GM19468 (cell line): ENCODE measurements at regions not wholly inside any gene's neighbourhood (a gene's known extent, or its start where the extent isn't known, plus 50 kb on each side); places are given as distances from the start of the nearest gene placed in this dataset.
"Not testable (repeated sequence)": the region's sequence is repeated elsewhere in the genome, so short reads cannot be mapped to it uniquely, and the experiment has no call there.

Experiments
- ATAC-seq: cut with Tn5 transposase; IDR thresholded peaks from one replicate; pipeline ENCODE4 v1.9.1; 2021; ENCODE audit warnings: mild to moderate bottlenecking, moderate library complexity, moderate number of reproducible peaks; ENCODE audit not compliant: unreplicated experiment; ENCODE audit errors: extremely low read depth

- ATAC-seq: no peak
These were observed 189.7 kb upstream of the SDK2 start for GRCh38 chr17:73833775-73834488.

GRCh38 chr17:73834684-73835343 lies 190.6 kb upstream of the SDK2 start:
- no peak for ATAC-seq

DNA sequence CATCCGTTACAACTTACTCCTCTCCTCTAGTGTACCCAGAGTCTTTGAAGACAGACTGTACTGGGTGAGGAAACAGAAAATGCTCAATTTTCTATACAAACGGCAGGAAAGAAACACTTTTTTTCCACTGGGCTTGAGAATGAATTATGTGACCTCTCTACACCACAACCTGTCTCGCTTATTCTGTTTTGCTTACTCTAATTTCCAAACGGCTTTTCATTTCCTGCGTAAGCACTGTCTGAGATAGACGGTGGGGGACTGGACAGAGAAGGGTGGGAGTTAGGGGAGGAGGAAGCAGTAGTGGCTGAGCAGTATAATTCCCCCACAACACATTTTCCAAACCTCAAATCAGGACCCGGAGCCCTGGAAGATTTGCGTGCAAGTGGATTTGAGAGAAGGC lies 191.4 kb upstream of the SDK2 start:
- ATAC-seq: no peak

- ATAC-seq: no peak
These were observed 194.6 kb upstream of the SDK2 start for GRCh38 chr17:73838815-73839214.

DNA sequence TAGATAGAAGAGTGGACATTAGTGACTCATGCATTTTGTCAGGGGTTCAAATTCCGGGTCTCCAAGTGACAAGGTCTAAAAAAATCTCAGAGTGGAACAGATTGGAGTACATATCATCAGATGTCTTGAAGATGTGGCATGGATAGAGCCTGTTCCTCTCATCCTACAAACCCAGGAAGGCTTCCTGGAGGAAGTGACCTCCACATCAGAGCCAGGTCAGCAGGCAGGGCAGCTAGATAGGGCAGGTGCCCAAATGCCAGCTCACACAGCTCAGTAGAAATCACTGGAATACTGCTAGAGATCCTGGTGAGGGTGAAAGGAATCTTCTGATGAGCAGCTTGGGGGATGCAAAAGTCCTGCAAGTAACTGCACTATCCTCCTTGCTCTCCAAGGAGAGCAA lies 196.6 kb upstream of the SDK2 start:
- no peak for ATAC-seq

DNA sequence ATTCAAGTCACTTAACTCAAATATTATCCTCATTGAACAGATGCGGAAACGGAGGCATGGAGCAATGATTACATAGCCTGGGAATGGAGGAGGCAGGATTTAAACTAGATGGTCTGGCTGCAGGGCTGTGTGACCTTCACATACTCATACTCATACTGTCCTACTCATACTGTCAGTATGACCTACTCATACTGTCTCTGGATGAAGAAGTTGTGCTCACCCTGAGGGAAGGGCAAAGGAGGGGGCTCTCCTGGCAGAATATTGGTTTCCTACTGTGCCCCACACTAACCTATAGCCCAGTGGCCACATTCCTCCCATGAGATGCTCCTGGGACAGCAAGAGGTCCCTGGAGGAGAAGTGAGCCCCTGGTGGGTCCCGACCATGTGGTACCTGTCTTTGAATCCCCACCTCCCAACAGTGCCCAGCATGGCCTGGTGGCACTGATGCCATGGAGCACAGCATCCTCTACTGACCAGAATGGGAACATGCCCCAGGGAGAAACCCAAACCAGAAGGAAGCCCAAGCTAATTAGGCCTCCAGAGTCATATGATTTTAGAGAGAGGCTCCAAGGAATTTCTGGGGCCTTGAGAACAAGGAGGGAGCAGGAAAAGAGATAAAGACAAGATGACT lies 197.3 kb upstream of the SDK2 start:
- ATAC-seq: no peak

DNA sequence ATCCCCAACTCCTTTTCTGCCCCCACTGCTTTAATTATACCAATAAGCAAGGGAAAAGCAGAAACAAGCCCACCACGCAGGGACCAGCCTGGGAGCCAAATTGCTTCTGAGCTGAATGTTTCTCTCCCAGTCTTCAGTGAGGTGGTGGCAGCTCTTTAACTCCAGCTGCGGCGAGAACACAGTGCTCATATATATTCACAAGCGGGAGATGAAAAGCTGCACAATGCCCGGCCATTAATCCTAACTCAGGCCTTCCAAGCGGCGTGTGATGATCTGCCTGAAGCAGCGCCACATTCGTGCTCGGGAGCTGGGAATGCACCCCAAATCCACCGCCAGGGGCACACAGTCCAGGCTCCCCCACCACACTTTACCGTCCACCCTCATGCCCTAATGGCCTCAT lies 203.7 kb upstream of the SDK2 start:
- no peak for ATAC-seq

DNA sequence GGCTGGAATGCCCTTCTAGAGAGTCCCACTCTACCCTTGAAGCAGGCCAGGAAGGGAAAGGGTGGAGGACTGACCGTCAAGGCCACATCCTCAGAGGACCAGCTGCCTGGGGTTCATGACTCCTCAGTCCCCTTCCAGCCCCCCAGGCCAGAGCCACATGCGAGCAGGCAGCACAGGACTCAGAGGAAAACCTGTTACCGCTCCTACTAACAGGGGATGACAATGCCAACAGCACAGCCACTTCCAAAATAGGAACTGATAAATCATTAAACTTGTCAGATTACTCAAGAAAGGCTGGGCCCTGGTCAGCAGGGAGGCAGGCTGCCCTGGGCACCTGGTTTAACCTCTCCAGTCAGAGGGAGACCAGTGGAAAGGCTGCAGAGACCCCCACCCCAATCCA lies 206.2 kb upstream of the SDK2 start:
- no peak for ATAC-seq

DNA sequence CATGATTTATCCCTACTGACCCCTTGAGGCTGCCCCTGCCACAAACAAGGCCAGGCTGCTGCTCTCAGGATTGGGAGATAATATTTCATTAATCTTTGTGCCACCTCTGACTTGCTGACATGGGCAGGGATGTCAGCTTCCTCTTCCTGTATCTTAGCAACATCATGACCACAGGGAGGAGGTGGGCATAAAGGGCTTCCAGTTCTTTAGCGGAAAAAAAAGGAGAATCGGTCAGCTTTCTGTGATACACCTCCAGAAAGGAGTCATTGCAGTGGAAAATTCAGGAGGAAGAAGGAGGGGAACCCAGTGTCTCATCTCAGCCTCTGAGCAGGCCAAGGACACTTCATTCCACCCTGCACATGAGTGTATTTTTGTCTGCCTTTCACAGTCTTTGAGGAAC lies 206.8 kb upstream of the SDK2 start:
- no peak for ATAC-seq

GRCh38 chr17:73851921-73852320 lies 207.7 kb upstream of the SDK2 start:
- no peak for ATAC-seq

DNA sequence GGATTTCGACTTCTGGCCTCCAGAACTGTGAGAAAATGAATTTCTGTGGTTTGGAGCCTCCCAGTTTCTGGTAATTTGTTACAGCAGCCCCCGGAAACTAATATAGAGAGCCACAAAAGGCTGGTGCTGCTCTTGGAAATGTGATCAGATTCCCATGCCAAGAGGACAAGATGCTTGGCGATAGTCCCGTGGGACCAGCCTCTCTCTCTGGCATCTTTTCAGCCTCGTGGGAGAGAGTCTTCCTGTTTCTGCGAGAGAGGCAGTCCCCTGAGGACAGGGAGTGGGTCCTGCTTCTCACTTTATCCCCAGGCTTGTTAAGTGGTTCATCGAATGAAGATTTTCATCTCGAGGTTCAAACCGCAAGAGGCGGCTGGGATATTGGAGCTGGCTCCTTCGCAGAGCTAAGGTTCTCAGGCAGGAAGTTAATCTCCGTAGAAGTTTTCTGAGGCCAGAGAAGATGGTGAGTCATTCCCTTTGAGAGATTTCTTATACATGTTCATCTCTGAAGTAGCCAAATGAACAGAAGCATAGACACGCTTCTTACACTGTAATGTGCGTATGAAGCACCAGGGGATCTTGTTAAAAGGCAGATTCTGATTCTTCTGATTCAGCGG lies 211.6 kb upstream of the SDK2 start:
- no peak for ATAC-seq

- no peak for ATAC-seq
These were observed 212.3 kb upstream of the SDK2 start for GRCh38 chr17:73856556-73856955.

GRCh38 chr17:73859439-73860008 lies 215.3 kb upstream of the SDK2 start:
- ATAC-seq: not testable (repeated sequence)

GRCh38 chr17:73861543-73861942 lies 217.3 kb upstream of the SDK2 start:
- no peak for ATAC-seq

DNA sequence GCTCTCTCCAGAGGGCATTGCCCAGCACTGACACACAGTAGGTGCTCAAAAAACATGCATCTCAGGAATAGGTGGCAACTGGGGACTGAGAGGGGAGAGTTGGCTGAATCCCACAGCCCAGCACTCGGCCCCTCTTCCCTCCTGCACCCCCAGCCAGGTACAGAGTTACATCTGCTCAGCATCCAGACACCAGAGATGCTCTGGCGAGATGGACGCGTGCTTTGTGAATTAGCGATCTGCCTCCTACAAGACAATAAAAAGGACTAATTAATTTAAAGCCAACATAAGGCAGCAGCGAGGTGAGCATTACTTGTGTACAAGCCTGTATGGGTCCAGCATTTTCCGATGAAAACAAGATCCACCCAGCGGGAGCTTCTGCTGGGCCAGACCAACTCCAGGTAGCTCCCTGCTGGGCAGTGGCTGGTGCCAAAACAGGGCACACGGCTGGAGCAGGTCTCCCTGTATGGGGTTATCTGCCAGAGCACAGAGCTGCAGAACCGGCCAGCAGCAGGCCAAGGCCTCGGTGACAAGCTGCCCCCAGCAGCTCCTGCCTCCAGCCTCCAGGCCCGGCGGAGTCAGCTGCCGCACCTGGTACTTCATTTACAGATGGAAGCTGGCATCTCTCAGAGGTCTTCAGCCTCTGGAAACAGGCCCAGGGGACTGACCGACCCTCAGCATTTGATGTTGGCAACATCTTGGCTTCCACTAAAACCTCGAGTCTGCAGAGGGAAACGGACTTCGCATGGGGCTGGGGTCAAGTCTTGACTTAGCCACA lies 219.7 kb upstream of the SDK2 start:
- no peak for ATAC-seq

DNA sequence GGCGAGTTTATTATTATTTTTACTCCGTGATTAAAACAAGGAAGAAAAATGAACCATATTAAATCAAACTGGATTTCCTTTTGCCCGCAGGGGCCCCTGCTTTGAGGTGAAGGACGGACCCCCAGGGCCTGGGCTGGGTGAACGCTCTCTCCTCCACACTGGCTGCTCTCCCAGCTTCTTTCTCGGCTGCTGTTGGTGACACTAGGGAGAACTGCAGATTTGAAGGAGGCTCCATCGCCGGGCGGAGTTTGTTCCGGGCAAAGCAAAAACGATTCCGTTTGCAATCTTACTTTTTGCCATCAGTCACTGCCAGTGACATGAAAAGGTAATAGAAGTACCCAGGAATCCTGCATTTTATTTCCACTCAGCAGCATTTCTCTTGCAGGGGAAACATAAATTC lies 221.6 kb upstream of the SDK2 start:
- no peak for ATAC-seq

GRCh38 chr17:73867056-73867455 lies 222.8 kb upstream of the SDK2 start:
- ATAC-seq: no peak

DNA sequence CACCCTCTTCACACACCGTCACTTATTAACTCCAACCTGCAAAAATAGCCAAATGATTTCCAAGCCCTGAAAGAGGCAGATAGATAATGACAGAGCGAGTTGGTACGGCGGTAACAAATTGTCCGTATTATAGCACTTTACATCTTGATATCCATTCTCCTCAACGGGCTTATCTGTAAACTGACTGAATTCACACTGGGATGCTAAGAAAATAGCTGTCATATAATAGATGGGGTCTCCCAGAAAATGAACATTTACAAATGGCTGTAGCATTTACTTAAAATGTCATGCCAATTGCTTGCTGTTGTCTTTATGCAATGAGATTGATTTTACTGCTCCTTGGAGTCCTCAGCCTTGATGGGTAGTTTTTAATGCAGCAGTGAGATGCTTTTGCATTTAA lies 225.8 kb upstream of the SDK2 start:
- no peak for ATAC-seq

DNA sequence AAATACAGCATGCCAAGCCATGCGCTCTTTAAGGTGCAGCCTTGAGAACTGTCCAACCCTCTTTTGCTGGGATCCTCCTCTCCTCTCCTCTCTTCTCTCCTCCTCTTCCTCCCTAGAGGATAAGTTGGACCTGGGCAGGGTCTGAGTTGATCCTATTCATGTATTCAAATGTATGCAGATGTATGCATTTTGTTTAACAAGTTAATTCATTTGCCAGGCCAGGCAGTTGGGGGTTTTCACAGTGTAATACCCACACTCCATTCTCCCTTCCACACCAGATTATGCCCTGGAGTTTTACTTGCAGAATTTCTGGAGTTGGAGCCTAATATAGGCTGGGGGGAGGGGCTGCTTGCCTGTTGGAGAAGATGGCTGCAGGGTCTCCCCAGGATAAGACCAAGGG lies 226.2 kb upstream of the SDK2 start:
- ATAC-seq: no peak

DNA sequence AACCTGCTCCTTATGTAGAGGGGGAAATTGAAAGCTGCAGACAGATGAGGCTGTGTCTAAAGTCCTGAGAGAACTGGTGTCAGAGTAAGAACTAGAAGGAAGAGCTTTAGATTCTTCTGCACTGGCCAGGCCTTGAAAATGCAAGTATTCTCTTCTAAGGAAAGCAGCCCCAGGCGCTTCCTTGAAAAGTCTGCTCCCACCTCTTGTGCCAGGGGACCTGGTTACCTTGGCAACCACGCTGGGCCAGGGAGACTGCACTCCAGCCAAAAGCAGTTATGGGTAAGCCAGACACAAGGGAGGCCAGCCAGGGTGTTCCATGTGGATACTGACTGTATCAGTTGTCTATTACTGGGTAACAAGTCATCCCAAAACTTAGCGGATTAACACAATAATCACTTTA lies 228.6 kb upstream of the SDK2 start:
- no peak for ATAC-seq
